Lung microvascular endothelial cell (primary cell): ENCODE measurements at regions not wholly inside any gene's neighbourhood (a gene's known extent, or its start where the extent isn't known, plus 50 kb on each side); places are given as distances from the start of the nearest gene placed in this dataset.
"Not testable (repeated sequence)": the region's sequence is repeated elsewhere in the genome, so short reads cannot be mapped to it uniquely, and the experiment has no call there.

Source experiments
- DNase-seq, 2 donors: peaks; one replicate each; pipeline versions ENCODE4 v3.0.0 to v3.0.0-alpha.2; 2010; ENCODE audit warnings: low read depth in 2 of 2

DNA sequence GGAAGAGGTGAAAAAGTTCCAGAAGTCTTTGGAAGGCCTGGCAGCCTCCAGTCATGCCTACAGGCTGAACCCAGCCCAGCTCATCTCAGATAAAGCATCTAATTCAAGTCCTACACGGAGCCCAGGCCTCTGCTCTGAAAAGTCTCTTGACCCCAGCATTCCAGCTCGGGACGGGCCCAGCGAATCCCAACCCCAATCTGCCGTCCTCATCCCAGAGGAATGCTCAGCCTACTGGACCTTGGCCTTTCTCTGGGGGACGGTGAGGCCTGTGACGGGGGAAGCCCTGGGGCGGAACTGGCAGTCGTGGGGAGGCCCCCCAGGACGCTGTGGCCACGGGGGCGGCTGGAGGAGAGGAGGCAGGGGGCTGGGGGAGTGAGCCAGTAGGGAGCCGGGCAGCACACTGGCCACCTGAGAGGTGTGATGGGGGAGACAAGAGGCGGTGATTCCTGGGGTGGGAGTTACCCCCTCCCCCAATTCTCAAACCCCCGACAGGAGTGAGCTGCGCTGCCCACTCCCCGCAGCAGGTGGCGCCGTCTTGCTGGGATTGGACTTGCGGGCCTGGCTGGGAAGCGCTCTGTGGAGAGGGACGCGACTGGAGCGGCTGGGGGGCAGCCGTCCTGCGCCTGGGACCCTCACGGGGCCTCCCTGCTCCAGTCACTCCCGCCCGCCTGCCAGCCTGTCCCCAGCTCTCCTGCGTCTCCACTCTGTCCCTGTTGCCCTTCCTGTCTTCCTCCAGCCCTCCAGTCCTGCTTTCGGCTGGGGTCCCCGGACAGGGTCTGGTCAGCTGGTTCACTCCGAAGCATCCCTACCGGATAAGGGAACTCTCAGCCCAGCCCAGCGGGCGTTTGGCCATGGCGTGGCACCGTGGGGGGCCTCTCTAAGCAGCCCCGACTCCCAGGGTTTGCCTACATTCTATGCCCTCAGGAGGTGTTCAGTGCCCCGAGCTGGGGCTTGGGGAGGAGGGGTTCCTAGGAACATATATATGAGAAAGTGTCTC, 182.6 kb upstream of the HAAO start:
- peak; percentile 67 to 88 for DNase-seq

DNA sequence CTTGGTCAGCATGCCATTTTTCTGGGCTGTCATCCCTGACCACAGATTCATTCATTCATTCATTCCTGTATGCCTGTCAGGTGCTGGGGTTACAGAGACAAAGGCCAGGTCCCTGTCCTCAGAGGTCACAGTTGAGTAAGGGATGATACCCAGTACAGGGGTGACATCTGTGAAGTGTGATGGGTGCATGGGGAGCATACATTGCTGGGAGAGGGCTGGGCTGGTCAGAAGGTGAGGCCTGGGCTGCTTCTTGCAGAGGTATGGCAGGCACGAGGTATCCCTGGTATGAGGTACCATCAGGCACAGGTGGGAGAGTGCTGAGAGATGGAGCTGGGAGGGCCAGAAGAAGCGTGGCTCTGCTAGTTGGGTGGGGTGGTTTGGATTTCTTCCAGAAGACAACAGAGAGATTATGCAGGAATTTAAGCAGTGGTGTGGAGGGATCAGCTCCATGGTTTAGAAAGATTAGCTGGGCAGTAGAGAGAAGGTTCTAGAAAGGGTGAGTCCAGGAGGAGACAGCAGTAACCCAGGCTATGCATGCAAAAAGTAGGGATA, 181.9 kb upstream of the HAAO start:
- no peak for DNase-seq

DNA sequence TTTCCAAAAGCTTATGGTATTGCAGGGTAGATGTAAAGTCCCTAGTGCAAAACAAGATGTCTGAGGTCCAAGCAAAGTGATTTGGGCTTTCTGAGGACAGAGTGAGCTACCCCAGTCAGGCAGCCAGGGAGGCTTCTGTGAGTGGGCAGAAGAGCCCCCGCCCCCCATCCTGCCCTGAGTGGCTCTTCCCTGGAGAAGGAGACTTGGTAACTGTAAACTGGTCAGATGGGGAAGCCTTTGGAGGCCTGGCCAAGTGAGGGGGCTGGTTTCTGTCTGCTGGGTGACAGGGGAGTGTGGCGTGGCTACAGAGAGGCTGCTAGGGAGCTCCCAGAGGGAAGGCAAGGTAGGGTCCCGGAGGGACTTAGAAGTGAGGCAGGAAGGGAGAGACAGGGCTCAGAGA, 181.3 kb upstream of the HAAO start:
- no peak for DNase-seq

DNA sequence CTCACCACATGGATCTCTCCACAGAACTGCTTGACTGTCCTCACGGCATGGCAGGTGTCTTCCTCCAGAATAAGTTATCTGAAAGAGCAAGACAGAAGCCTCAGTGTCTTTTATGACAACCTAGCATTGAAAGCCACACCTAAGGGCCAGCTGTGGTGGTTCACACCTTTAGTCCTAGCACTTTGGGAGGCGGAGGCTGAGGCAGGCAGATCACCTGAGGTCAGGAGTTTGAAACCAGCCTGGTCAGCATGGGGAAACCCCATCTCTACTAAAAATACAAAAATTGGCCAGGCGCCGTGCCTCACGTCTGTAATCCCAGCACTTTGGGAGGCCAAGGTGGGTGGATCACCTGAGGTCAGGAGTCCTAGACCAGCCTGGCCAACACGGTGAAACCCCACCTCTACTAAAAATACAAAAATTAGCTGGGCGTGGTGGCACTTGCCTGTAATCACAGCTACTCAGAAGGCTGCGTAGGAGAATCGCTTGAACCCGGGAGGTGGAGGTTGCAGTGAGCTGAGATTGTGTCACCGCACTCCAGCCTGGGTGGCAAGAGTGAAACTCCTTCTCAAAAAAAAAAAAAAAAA, 180.6 kb upstream of the HAAO start:
- DNase-seq, result not testable (repeated sequence)

DNA sequence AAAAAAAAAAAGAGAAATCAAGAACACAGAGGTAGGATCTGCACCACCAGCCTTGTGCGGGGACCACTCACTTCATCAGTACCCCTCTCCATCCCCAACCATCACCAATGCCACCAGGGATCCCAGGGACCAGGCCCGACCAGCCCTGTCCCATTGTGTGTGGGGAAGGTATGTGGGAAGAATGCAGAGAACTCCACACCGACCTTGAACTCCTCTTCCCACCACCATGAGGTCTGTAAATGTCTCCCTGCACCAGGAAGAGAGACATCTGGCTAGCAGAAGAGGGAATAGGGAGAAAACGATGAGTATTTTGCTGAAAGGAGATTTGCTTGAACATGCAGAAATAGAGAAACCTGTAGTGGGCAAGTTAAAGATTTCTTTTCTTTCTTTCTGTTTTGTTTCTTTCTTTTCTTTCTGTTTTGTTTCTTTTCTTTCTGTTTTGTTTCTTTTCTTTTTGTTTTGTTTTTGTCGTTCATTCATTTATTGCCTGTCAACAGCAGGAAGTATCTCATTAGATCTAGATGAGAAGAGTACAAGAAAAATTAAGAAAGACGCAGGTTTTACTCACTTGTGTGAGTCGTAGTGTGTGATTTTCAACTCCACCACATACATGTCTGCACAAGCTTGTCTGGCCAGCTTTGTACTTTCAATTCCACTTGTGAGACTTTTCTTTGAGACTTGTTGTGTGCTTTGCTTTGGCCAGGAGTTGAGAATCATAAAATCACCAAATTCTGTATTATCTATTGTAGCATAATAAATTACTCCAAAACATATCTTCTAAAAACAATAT, 179.8 kb upstream of the HAAO start:
- peak in 1 of 2 donors; percentile 19 for DNase-seq

DNA sequence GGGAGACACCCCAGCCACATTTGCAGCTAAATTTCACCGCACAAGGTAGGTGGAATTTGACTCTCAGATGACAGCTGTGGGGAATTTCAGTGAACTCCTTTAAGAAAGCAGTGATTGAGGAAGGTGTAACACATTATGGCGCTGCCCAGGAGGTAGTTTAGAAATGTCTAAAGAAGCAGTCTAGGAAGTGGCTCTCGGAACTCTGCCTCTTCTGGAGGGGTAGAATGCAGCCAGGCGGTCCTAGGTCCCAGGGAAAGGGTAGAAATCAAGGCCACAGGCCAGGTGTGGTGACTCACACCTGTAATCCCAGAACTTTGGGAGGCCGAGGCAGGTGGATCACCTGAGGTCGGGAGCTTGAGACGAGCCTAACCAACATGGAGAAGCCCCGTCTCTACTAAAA, 179.0 kb upstream of the HAAO start:
- no peak for DNase-seq

DNA sequence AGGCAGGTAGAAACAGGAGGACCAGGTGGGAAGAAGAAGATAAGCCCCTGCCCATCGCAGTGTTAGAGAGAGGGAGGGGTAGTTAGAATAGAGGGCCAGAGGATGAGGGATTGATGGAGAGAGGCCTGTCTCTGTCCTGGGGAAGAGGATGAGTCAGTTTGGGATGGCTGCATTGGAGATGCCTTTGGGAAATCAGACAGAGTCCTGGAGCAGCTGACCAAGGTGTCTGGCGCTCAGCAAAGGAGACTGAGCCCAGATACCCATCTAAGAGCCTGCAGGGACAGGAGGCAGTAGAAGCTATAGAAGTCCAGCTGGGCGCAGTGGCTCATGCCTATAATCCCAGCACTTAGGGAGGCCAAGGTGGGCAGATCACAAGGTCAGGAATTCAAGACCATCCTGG, 177.8 kb upstream of the HAAO start:
- DNase-seq, result no peak

DNA sequence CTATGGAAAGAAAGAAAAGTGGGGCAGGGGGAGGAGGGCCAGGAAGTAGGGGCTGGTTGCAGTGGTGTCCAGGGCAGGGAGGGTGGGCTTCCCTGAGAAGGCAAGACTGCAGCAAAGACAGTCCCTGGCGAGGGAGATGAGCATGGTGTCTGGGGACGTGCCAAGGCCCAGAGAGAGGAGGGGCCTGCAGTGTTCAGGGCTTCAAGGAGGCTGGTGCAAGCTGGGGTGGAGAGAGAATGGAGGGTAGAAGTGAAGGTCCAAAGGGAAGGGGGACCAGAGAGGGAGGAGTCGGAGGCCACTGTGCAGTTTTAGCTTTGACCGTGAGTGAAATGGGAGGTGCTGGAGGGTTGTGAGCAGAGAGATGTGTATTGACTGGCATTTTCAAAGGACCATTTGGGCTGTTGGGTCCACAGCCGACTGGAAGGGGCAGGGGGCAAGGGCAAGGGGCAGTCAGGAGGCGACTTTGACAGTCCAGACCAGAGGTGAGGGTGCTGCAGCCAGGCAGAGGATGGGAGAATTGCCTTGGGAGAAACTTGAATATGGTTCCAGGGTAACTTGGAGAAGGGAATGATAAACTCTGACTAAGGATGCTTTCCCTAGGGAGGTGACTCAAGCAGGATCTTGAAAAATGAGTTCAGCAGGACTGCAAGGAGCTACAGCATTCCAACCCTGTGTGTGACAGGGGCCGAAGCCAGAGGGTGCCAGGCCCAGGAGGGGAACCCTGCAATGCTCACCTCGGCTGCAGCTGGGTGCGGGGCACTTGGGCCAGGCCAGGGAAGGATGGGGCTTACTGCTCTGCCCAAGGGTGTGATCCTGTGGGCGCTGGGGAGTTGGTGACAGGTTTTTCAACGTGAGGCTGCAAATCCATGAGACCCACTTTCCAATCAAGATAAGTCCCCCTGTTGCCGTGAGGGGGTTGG, 177.1 kb upstream of the HAAO start:
- DNase-seq, result peak in 1 of 2 donors; percentile 26

DNA sequence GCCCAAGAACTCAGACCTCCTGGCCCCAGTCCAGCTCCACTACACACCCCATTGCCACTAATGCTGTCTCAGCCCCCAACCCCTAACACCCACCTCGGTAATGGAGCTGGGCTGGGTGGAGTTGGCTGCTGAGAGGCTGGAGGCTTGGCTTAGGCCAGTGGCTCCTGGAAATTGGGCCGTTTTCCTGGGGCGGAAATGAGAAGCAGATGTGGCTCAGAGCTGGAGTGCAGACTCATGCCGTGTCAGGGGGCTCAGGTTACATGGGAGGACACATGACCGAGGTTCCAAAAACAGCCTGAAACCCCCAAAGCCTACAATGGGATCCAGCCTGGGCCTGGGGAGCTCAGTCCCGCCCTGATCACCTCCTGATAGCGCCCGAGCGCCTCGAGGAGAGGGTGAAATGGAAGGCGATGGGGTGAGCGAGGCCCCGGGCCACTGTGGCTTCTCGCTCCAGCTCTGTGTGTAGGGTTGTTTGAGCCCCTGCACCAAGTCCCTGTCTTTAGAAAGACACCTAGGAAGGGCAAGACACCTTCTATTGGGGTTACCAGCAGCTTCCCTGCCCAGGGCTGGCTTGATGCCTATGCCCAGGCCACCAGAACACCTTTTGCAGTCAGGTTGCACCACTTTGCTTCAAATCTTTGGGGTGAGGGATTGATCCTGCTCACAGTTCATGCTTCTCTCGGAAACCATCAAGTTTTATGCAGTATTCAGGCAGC, 175.7 kb upstream of the HAAO start:
- DNase-seq, result peak; percentile 37 to 50

DNA sequence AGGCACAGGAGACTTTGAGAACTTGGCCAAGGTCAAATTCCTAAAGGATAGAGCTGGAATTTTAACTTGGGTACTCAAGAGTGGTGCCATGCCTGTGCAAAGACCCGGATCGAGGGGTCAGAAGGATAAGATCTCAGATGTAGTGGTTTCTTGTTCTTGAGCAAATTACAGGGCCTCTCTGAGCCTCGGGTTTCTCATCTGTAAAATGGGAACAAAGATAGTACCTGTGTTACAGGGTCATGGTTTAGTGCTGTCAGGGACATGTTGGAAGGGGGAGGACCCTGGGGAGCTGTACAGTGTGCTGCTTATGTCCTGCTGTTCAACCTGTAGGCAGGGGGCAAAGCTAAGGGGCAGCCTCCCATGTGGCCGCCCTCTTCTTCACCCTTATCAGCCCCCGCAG, 173.5 kb upstream of the HAAO start:
- no peak for DNase-seq

DNA sequence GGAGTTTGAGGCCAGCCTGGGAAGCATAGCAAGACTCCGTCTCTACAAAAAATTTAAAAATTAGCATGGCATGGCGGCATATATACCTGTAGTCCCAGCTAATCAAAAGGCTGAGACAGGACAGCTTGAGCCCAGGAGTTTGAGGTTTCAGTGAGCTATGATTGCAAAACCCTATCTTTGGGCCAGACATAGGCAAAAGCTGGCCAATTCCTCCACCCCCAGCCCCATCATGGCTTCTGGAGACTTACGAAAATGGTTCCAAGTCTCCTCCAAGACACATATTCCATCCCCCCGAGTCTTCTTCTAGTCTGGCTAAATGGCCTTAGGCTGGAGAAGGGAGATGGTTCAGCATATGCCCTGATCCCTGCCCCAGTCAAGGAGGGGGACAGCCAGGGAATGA, 172.8 kb upstream of the HAAO start:
- DNase-seq, result no peak

DNA sequence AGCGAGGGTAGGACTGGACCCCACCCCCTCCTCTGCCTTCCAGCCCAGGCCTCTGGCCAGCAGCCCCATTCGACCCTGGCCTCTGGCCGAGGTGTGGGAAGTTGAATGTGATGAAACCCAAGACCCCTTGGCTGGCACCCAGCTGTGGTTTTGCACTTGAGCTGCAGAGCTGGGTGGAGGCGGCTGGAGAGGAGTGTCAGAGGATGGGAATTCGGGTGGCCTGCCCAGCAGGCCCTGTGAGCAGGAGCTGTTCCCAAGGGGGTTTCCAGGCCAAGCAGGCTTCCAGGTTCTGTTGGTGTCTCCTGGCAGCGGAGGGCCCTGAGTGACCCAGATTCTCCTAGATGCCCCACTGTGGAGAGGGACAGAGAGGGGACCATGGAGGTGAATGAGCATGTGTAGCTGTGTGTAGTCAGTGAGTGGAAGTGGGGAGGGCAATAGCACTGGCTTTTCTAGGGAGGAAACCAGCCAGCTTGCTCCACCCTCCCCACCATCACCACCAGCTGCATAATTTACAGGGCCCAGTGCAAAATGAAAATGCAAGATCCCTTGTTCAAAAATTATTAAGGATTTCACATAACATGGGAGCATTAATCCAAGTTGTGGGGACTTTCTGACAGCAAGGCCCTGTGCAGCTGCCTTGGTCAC, 172.2 kb upstream of the HAAO start:
- DNase-seq, result no peak

DNA sequence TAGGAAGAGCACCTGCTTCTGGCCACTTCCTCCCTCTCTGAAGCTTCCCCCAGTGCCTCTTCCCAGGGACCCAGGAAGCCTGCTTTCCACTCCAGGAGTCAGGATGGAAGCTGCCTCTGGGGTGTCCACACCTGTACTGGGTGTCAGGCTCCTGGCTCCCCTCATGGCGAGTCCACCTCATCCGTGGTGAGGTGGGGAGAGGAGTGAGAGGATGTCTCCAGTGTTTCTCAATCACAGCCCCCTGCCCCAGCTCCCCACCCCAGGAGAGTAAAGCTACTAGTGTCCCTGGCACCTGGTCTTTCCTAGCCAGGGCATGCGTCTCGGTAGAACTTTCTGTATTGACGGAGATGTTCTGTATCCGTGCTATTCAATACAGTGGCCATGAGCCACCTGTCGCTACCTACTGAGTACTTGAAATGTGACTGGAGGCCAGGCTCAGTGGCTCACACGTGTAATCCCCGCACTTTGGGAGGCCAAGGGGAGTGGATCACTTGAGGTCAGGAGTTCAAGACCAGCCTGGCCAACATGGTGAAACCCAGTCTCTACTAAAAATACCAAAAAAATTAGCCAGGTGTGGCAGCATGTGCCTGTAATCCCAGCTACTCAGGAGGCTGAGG, 171.2 kb upstream of the HAAO start:
- DNase-seq, result no peak

DNA sequence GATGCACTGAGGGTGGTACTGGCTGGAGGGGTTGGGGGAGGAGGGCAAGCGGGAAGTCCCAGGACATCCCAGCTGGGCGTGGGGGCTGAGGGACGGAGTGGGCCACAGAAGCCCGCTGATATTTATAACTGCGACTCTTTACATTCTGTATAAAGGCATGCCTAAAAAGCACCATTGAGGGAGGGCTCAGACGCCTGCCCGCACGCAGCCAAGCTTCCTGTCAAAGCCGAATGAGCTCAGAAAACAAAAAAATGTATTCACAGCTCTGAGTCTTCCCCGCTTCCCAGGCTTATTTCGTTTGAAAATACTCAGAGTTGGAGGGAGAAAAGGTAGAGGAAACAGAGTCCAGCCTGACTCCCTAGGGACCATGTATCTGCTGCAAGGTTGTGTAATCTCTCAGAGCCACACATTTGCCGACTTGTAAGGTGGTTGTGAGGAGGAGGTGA, 170.1 kb upstream of the HAAO start:
- peak in 1 of 2 donors; percentile 52 for DNase-seq

DNA sequence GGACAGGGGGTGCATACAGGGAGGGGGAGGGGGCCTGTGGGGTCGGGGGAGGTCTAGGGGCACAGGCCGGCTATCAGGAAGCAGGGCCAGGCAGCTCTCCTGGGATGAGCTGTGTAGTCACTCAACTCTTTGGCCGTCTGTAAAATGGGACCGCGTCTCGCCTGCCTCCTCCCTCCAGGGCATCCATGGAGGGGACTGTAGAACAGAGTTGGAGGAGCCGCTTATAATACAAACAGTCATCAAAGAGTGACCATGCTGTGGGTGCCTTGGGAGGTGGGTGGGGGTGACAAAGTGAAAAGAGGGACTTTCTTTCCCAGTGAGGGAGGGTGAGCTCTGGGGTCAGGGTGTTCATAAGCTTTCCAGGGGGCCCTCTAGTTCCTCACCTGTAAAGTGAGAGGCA, 169.6 kb upstream of the HAAO start:
- DNase-seq, result no peak

DNA sequence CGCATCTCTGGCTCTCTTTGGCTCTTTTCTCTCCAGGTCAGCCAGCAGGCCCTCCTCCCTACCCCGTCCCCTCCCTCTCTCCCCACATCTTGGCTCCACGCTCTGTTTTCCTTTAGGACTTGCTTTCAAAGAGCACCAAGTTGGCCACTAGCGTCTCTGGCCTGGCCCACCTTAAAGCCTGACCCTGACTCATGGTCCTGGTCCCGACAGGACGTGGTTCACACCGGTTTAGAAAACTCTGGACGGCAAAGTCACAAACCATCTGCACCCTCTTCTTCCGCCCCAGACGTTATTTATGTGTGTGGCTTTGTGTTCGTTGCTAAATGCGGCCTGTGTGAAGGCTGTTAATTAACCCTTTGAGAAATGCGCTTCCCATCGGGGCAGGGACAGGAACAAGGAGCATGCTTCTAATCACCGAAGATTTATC, 169.0 kb upstream of the HAAO start:
- peak; percentile 95 to 98 for DNase-seq

DNA sequence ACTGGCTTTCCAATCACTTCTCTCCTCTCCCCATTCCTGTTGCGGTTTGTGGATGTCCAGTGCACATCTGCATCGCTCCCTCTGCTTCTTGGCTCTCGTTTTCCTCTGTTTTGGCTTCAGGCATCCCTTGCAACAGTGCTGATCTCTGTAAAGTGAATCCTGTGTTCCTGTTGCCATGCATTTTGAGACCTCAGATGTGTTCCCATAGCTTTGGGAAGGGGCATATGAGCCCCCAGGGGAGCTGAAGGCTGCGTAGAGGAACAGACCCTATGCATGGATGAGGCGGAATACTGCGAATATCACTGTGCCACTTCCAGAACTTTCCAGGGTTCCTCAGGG, 168.4 kb upstream of the HAAO start:
- no peak for DNase-seq

DNA sequence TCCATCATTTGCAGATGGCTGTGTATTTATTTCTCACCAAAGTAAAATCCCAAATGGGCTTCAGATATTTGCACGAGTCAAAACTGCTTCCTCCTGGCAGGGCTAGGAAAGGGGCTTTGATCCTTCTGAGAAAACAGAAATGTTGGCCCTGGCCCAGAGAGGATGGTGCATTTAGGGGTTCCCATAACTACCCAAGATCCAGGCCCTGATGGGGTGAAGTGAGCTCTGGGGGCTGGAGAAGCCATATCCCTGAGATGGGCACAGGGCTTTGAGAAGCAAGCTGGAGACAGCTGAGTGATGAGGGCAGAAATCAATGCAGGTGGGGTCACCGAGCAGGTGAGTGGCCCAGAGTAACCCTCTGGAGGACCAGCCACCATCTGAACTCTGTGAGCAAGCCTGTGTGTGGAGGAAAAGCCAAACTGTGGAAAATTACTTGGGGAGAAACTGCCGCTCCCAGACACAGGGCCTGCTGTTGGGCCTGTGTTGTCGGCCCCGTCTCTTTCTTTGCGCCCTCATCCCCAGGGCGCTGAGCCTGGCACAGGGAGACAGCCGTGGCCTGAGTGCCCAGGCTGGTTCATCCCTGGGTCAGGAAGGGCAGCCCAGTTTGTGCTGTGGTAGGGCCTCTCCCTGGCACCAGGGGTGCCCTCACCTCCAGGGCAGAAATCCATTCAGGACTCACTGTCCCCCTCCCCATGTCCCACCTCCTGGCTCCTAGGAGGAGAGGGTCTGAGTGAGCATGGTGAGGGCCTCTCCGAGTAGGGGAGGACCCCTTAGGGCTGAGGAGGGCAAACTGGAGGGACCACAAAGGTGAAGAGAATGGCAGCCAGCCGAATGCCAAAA, 167.8 kb upstream of the HAAO start:
- DNase-seq, result no peak
